ENCODE measurements at regions not wholly inside any gene's neighbourhood (a gene's known extent, or its start where the extent isn't known, plus 50 kb on each side); places are given as distances from the start of the nearest gene placed in this dataset.

DNA sequence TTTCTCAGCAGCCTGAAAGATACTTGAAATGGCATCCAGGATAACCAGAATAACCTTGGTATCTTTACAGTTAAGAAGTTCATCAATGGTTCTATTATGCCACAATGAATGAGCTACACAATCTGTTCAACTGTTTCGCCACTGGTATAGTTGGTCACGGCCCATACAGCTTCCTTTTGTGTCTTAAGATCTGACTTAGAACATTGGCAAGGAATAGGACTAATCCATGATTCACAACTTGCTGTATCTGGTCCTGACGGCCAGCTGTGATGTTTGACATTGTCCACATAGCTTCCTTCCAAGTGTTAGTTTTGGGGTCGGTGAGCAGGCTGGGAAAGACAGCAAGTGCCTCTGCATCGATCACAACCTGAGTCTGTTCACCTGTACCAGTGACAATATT lies 113.3 kb upstream of the RAD23B start:
- no peak for DNase-seq (ENCODE audit: low read depth)

DNA sequence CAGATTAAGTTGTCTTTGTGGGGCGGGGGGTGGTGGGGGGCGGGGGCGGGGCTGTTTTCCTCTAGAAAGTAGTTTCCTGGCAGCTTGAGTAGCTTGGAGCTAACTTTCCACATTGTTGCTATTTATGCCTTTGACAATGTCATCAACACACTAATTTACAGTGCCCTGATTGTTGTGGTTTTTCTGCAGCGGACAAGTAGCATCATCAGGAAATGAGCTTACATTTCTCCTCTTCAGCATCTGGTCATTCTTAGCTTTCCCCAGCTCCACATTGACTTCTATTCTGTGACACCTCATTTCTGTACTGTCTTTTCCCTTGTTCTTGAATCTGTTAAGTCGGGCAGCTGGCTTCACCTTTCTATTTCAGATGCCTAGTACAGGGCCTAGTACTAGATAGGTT lies 112.3 kb upstream of the RAD23B start:
- DNase-seq (ENCODE audit: low read depth): no peak

DNA sequence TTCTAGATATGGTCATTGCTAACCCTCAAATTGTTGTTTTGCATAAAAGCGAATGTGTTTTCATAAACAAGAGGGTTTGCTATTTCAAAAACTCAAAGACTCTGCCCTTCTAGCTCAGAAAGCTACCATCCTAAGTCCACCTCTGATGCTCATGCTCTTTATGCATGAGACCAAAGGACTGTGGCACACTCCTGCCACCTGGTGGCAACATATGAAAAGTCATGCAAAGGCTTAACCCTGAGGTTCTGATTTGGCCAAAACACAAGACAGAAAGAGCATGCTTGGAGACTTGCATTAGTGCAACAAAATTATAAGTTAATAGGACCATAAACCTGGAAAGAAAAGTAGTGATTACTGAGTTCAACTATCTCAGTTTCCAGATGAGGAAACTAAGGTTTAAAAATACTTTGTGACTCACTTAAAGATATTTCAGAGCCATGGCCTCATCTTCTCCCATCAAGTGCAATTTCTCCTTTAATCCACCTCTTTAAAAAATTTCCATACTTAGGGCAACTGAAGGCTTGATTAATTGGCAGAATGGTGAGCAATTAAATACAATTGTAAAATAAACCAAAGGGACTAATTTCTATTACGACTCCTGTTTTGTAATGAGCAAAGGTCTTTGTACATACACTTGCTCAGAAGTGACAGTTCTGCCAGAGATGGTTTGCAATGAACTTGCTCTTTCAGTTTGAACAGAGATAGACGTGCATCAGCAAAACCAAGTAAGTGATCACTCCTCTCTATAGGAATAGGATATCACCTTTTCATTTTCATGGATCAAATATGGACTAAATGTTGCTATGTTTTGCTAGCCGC lies 110.7 kb upstream of the RAD23B start:
- peak; percentile 40 for DNase-seq (ENCODE audit: low read depth)

DNA sequence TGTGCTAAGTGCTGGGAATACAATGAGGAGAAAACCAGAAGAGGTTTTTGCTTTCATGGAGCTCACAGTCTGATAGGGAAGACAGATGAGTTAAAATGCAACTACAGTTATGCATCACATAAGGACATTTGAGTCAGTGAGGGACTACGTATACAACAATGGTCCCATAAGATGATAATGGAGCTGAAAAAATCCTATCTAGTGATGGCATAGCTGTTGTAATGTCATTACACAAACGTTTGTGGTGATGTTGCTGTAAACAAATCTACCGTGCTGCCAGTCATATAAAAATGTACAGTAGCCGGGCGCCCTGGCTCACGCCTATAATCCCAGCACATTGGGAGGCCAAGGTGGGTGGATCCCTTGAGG lies 110.1 kb upstream of the RAD23B start:
- DNase-seq (ENCODE audit: low read depth): no peak

DNA sequence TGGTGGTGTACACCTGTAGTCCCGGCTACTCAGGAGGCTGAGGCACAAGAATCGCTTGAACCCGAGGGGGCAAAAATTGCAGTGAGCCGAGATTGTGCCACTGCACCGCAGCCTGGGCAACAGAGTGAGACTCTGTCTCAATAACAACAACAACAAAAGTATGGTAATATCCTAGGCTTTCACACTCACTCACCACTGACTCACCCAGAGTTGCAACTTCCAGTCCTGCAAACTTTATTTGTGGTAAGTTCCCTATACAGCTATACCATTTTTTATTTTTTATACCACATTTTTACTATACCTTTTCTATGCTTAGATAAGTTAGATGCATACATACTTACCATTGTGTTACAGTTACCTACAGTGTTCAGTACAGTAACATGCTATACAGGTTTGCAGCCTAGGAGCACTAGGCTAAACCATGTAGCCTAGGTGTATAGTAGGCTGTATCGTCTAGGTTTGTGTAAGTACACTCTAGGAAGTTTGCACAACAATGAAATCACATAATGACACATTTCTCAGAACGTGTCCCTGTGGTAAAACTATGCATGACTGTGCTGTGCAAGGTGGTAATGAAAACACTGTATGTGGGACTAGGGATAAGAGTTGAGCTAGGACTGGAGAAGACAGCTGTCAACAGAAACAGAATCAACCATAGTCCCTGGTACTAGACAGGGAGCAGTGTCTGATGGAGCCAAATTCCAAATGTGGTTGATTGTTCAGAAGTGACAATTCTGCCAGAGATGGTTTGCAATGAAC lies 109.5 kb upstream of the RAD23B start:
- no peak for DNase-seq (ENCODE audit: low read depth)

DNA sequence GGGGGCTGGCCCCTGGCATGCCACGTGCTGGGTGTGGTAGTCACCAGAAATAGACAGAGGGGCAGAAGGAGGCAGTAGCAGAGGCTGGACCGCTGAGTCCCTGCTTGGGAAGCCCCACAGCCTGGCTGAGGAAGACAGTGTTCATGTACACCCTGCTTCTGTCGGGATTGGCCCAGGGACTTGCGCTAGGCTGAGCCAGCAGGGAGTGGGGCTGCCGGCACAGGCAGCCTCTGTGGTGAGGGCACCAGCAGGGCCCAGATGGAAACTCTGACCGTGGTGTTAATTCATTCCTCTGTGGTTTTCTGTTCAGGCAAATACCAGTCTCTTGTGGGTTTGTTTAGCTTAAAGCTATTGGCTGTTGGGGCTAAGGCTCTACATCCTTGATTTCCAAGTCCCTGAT lies 108.6 kb upstream of the RAD23B start:
- DNase-seq (ENCODE audit: low read depth): no peak

DNA sequence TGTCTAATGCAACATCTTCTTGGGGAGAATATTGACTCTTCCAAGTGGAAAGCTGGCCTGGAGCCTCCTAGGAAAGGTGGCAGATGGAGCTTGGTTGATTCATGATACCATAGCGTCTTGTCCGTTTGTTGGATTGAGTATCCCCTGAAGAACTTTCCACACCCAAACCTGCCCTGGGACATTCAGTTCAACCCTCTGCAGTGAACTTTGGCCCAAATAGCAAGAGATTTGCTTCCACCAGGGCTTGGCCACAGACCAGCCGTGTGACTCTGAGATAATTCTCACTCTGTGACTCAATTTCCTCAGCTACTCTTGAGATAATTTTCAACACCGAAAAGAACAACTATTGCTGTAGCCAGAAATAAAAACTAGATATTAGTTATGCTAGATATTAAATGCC lies 108.0 kb upstream of the RAD23B start:
- DNase-seq (ENCODE audit: low read depth): no peak

DNA sequence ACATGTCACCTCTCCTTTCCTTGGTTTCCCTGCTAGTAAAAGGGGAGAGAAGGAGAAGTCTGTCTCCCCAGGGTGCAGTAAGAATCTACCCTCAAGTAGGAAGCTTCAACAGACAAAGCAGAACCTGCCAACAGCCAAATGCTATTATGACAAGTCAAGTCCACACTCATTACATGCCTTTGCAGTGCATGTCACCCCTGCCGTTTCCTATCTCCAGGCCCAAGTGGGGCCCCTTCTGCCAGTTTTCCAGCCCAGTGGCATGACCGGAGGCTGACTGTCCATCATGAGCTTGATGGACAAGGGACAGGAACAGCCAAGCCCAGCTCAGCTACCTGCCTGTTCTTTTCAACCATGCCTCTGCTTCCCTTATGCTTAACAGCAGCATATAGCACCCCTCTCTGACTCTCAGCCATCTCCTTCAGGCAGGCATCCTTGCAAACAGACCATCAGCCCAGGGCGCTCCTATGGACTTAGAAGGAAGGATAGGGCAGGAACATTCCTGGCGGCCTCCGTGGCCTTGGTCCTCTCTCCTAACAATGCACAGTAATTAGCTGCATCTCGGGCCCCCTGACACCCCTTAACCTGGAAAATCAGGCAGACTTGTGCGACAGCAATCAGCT lies 107.2 kb upstream of the RAD23B start:
- DNase-seq (ENCODE audit: low read depth): no peak

DNA sequence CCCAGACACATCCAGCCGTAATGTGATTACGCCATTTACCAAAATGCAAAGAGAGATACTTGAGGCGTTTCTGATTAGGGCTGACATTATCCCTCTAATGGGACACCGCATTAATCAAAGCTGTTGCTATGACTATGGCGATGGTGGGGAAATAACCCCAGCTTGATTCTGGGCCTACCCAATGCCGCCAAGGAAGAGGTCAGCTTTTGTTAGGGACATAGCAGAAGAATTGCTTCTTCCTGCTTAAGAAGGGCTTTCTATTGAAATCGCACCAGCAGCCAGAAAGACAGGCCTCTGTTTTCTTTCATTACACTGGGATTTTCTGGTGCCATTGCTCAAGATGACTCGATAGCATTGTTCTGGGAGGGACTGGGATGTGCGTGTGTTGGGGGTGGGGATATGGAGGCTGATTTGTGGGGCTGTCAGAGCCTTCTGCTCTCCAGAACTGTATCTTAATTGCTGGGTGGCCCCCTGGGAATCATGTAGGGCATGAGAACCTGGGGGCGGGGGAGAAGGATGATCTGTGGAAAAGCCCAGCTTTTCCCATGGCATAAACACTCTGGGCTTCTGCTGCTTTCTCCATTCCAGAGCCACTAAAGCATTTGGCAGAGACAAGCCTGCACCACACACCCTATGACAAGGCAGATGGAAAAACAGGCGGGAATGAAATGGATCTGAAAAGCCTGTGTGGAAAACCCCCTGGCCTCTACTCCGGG lies 106.5 kb upstream of the RAD23B start:
- no peak for DNase-seq (ENCODE audit: low read depth)

DNA sequence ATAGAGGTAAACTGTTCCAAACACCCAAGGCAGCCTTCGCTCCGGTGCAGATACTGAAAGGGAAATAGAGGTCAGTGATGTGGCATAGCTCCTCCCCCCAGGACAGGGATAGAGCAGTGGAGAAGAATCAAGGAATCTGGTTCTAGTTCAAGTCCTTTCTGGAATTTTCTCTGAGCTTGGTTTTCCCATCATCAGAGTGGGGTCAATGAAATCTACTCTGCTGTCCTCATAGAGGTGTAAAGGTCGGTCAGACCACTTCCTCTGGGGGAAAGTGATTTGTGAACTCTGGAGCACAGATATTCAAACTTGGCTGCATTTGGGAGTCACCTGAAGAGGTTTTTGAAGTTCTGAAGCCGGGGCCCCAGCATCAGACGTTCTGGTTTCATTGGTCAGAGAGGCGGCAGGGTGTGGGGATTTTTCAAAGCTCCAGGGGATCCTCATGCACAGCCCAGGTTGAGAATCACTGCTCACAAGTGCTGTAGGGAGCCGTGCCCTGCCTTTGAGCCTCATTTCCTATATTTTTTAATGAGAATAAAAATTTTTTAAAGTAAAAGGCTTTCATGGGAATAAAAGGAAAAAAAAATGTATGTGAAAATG lies 105.7 kb upstream of the RAD23B start:
- no peak for DNase-seq (ENCODE audit: low read depth)

DNA sequence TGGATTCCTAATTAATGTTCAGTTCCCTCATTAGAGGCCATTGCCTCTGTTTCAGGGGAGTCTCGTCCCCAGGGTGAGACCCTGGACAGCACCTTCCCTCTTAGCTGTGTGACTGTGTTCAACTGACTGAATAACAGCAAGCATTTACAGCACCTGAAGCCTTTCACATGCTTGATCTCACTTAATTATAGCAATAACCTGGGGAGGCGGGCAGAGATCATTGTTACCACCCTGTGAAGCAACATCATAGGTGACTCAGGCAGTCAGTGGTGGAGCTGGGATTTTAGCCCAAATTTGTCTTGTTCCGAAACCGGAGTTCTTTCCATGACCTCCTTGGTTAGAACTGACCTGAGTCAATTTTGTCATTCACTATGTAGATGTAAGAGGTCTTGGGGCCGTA lies 105.2 kb upstream of the RAD23B start:
- DNase-seq (ENCODE audit: low read depth): no peak

DNA sequence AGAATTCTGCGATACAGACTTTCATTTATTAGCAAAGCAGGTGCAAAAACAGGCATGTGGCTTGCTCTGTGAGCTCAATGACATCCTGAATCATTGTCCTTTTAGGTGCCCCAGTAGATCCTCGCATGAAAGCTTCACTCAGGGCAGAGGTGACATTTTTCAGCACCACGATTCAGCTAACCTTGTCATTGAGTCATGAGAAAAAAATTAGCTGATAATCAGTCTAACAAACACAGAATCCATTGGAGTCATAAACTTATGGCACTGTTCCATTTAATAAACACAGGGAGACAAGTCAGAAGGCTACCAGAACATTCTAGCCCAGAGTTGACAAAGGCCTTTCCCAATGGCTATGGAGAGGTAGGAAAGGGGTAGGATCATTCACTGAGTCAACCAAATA lies 104.8 kb upstream of the RAD23B start:
- DNase-seq (ENCODE audit: low read depth): no peak

DNA sequence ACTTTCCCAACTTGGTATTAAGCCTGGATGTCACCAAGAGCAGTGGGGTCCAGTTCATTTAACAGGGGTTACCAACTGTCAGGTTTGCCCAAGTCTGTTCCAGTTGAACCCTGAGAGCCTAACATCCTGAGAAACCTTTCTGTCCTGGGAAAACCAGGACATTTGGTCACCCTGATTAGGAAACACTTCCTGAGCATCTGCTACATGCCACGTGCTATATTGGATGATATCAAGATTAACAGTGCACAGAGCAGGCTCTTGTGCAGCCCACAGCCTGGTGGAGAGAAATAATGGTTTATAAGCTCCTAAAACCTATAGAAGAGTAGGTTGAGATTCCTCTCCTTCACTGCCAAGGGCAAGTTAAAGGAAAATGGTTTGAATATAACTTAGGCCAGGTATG lies 102.9 kb upstream of the RAD23B start:
- DNase-seq (ENCODE audit: low read depth): no peak

DNA sequence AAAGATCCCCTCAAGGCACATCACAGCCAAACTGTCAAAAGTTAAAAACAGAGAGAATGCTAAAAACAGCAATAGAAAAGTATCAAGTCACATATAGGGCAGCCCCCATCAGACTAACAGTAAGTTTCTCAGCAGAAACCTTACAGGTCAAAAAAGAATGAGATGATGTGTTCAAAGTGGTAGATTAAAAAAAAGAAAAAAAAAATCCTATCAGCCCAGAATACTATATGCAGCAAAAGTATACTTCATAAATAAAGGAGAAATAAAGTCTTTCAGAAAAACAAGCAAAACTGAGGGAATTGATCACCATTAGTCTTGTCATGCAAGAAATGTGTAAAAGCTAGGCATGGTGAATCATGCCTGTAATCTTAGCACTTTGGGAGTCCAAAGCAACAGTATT lies 99.9 kb upstream of the RAD23B start:
- DNase-seq (ENCODE audit: low read depth): no peak

DNA sequence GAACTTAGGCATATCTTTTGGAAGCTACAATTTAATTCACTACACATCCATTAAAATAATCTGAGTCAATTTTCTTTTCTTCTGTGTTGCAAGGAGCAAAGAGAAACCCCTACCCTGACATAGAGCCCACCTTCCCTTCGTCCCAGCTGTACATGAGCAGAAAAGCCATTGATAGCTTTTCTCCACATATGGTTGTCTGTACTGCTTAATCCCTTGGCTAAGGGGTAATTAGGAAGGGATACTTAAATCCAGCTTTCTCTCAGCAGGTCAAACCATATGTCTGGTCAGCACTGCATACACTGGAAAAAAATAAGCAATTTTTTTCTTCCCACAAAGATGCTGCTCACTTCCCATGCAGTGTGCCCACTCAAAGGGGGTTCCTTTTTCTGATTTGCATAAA lies 94.7 kb upstream of the RAD23B start:
- DNase-seq (ENCODE audit: low read depth): no peak

DNA sequence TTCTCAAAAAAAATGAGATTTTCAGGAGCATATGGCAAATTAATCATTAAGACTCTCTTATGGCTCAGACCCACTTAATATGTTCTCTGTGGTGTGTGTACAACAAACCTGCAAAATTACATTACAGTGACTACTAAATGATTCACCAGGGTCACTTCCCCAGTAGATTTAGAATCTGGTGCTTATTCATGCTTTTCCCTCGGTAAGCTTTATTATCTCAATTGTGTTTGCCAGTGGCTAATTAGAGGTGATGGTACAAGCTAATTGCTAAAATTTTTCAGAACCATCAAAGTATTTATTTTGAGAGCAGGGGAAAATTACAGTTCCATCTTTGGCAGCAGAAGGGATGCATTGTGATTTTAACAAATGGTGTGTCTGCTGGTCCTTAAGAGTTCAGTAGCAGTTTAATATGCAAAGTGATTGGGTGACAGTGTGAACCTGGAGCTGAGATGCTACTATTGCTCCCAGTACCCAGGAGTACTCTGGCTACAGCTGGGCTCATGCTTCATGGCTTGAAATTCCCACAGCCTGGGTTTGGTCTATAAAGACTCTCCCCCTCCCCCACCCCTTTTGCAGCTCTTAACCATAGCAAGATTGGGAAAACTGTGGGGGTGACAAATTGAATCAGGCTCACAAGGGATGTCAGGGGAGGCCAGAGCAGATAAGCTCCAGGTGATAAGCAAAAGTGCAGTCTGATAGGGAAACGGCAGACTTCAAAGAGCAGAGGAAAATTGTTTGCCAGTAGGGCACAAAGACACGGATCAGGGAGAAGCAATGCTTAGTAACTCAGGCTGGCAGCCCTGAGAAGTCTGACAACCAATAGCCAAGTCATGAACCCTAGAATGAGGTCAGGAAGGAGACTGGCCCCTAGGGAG lies 92.8 kb upstream of the RAD23B start:
- DNase-seq (ENCODE audit: low read depth): no peak

DNA sequence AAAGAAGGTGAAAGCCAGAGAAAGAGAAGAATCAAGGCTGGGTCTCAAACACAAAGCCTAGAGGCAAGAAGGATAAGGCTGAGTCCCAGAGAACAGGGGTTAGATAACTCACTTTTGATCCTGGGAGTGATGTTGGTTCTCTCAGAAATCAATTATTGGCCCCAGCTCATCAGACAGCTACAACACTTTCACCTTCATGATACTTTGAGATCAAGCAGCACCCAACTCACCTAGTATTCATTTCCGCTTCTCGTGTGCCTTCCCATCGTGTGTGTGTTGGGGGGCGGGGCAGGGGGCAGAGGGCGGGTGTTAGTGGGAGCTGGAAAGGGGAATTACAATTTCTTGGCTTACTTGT lies 92.2 kb upstream of the RAD23B start:
- DNase-seq (ENCODE audit: low read depth): no peak

DNA sequence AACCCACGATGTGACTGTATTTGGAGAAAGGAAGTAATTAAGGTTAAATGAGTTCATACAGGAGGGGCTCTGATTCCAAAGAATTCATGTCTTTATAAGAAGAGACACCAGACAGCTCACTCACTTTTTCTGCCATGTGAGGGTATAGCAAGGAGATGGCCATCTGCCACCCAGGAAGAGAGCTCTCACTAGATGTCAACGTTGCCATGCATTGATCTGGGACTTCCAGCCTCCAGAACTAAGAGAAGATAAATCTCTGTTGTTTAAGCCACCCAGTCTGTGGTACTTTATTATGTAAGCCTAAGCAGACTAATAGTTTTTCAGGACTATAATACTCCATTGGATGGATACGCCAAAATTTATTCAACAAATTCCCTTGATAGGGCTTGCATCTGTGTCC lies 89.8 kb upstream of the RAD23B start:
- DNase-seq (ENCODE audit: low read depth): no peak

DNA sequence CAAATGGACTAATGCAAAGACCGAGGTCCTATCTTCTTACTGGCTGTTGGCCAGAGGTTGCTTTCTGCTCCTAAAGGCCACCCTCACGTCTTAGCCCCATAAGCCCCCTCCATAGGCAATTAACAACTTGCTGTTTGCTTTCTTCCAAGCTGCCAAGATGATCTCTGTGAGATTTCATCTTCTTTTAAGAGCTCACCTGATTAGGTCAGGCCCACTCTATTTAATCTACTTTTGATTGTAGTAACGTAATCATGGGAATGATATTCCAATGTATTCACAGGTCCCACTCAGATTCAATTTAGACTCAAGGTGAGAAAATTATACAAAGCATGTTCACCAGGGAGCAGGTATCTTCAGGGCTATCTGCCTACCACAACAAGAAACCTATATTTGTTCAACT lies 84.4 kb upstream of the RAD23B start:
- no peak for DNase-seq (ENCODE audit: low read depth)

DNA sequence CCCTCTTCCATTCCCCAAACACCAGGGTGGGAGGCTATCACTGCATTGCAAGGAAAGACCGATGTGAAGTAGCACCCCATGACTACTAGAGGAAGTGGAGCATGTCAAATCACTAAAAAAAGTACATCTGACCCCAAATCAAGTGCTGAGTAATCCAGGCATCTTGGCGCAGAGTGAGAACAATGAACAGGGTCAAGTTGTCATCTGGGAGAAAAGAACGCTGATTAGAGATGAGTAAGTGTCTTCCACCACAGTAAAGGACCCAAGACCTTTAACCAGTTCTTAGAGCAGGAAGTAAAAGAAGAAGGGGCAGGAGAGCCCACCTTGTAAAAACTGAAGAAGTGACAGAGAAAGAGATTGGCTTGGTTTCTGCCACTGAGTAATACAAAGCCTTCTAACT lies 75.0 kb upstream of the RAD23B start:
- DNase-seq (ENCODE audit: low read depth): no peak

DNA sequence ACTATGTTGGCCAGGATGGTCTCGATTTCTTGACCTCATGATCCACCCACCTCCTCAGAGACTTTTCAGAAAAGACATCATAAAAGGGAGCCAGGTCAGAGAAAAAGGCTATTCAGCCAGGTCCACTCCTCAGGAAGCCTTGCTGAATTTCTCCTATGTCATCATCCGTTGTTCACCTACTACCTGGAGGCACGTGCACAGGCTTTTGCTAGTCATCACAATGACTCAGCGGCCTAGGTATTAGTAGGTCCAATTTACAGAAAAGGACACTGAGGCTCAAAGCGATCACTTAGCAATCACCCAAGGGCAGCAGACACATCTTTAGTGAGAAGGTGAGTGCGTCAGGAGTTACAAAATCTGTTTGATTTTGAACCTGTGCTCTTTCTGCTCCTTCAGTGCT lies 72.3 kb upstream of the RAD23B start:
- no peak for DNase-seq (ENCODE audit: low read depth)
